SU-DHL-6 (cell line): ENCODE measurements at regions not wholly inside any gene's neighbourhood (a gene's known extent, or its start where the extent isn't known, plus 50 kb on each side); places are given as distances from the start of the nearest gene placed in this dataset.

ENCODE experiments used
- EZH2phosphoT487 ChIP-seq: fragments of 200-600 bp; sonication (generic), shearing (Covaris generic); conservative IDR thresholded peaks from 2 replicates; pipeline ENCODE4 v1.6.1; 2018; ENCODE audit warnings: mild to moderate bottlenecking, antibody characterized with exemption, low read length, moderate library complexity, mixed read lengths
- TF ChIP-seq, protein P1 (sequence below): fragments of 200-600 bp; sonication (generic); IDR thresholded peaks from one replicate; pipeline ENCODE4 v1.5.1; 2017; ENCODE audit warnings: antibody characterized with exemption, mild to moderate bottlenecking, low read length, moderate library complexity; ENCODE audit not compliant: insufficient read depth, poor library complexity, severe bottlenecking

DNA sequence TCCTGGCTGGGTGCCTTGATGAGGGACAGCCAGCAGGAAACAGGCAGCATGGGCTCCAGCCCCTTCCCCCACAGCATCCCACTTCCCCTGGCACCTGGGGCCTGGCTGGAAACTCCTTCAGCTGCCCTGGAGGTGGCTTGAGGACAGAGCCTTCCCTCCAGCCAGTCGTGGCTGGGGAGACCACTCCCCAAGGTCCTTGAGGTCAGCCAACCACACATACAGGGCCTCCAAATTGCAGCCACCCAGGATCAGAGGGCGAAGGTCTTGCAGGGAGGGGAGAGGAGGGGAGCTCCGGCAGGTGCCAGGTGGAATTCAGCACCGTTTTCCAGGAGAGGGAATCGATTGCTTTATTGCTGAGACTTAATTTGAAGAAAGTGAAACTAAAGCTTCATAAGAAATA is 280.4 kb downstream of the PBX3 start:
- TF ChIP-seq, protein P1, sequence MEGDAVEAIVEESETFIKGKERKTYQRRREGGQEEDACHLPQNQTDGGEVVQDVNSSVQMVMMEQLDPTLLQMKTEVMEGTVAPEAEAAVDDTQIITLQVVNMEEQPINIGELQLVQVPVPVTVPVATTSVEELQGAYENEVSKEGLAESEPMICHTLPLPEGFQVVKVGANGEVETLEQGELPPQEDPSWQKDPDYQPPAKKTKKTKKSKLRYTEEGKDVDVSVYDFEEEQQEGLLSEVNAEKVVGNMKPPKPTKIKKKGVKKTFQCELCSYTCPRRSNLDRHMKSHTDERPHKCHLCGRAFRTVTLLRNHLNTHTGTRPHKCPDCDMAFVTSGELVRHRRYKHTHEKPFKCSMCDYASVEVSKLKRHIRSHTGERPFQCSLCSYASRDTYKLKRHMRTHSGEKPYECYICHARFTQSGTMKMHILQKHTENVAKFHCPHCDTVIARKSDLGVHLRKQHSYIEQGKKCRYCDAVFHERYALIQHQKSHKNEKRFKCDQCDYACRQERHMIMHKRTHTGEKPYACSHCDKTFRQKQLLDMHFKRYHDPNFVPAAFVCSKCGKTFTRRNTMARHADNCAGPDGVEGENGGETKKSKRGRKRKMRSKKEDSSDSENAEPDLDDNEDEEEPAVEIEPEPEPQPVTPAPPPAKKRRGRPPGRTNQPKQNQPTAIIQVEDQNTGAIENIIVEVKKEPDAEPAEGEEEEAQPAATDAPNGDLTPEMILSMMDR, result no peak
- no peak for TF ChIP-seq EZH2phosphoT487
